Mesenchymal stem cell (in vitro differentiated cells and primary cell): ENCODE measurements at regions not wholly inside any gene's neighbourhood (a gene's known extent, or its start where the extent isn't known, plus 50 kb on each side); places are given as distances from the start of the nearest gene placed in this dataset.

ENCODE experiments used
- DNase-seq: peaks from one replicate; pipeline ENCODE4 v3.0.0-alpha.2; 2013
- H2AFZ ChIP-seq: one replicate; pipeline ENCODE4 v1.6.1; 2013; ENCODE audit warnings: low read depth, mild to moderate bottlenecking, control low read depth, inconsistent platforms, low read length, moderate library complexity
- H2AK5ac ChIP-seq: 2 replicates; pipeline ENCODE4 v1.6.1; 2013; ENCODE audit warnings: low read length, moderate library complexity, mild to moderate bottlenecking, inconsistent platforms; ENCODE audit not compliant: severe bottlenecking
- H2BK120ac ChIP-seq: one replicate; pipeline ENCODE4 v1.6.1; 2013; ENCODE audit warnings: low read depth, mild to moderate bottlenecking, inconsistent platforms, low read length, moderate library complexity
- H2BK12ac ChIP-seq, 2 experiments: one replicate each; pipeline ENCODE4 v1.6.1; 2013; ENCODE audit warnings: inconsistent platforms in 2 of 2, low read length in 2 of 2, mild to moderate bottlenecking in 2 of 2, moderate library complexity in 2 of 2, control low read depth in 1 of 2
- H2BK15ac ChIP-seq: one replicate; pipeline ENCODE4 v1.6.1; 2013; ENCODE audit warnings: mild to moderate bottlenecking, low read depth, inconsistent platforms; ENCODE audit not compliant: poor library complexity, severe bottlenecking
- H2BK5ac ChIP-seq: 2 replicates; pipeline ENCODE4 v1.6.1; 2013; ENCODE audit warnings: low read depth, mild to moderate bottlenecking, low read length, control low read depth, inconsistent platforms; ENCODE audit not compliant: poor library complexity, severe bottlenecking
- H3K14ac ChIP-seq, 2 experiments: one replicate each; pipeline ENCODE4 v1.6.1; 2013; ENCODE audit warnings: inconsistent platforms in 2 of 2, low read length in 2 of 2, control low read depth in 1 of 2, mild to moderate bottlenecking in 1 of 2, moderate library complexity in 1 of 2
- H3K18ac ChIP-seq, 2 experiments: one replicate each; pipeline ENCODE4 v1.6.1; 2013; ENCODE audit warnings: inconsistent platforms in 2 of 2, low read length in 2 of 2, control low read depth in 1 of 2, low read depth in 1 of 2, mild to moderate bottlenecking in 1 of 2
- H3K23ac ChIP-seq, 2 experiments: one replicate each; pipeline ENCODE4 v1.6.1; 2013; ENCODE audit warnings: inconsistent platforms in 2 of 2, low read length in 2 of 2, mild to moderate bottlenecking in 2 of 2, moderate library complexity in 2 of 2, control low read depth in 1 of 2
- H3K27ac ChIP-seq: 2 replicates; pipeline ENCODE4 v1.5.1; 2013; ENCODE audit warnings: mild to moderate bottlenecking, moderate library complexity, low read length, control low read depth, inconsistent platforms; ENCODE audit not compliant: poor library complexity, severe bottlenecking
- H3K27me3 ChIP-seq, 2 experiments: 2 replicates each; pipeline versions ENCODE4 v1.6.1 to v1.7.0; 2013; ENCODE audit warnings: low read length in 2 of 2, mild to moderate bottlenecking in 2 of 2, moderate library complexity in 2 of 2, control low read depth in 1 of 2, inconsistent platforms in 1 of 2; ENCODE audit not compliant: control insufficient read depth in 1 of 2, insufficient read depth in 1 of 2
- H3K36me3 ChIP-seq, 2 experiments: 2 replicates each; pipeline versions ENCODE4 v1.6.1 to v1.7.0; 2013; ENCODE audit warnings: low read length in 2 of 2, control low read depth in 1 of 2, inconsistent platforms in 1 of 2, low read depth in 1 of 2, mild to moderate bottlenecking in 1 of 2; ENCODE audit not compliant: insufficient read depth in 2 of 2, control insufficient read depth in 1 of 2
- H3K4ac ChIP-seq, 2 experiments: one replicate each; pipeline ENCODE4 v1.6.1; 2013; ENCODE audit warnings: inconsistent platforms in 2 of 2, low read length in 2 of 2, mild to moderate bottlenecking in 2 of 2, moderate library complexity in 2 of 2, control low read depth in 1 of 2, low read depth in 1 of 2
- H3K4me1 ChIP-seq: 2 replicates; pipeline ENCODE4 v1.6.1; 2013; ENCODE audit warnings: low read depth, low read length, control low read depth; ENCODE audit not compliant: control insufficient read depth, insufficient read depth
- H3K4me2 ChIP-seq: 2 replicates; pipeline ENCODE4 v1.6.1; 2013; ENCODE audit warnings: low read length, mild to moderate bottlenecking, inconsistent platforms; ENCODE audit not compliant: poor library complexity, severe bottlenecking
- H3K4me3 ChIP-seq, 2 experiments: 2 replicates each; pipeline versions ENCODE4 v1.5.1 to v1.7.0; 2013; ENCODE audit warnings: low read length in 2 of 2, mild to moderate bottlenecking in 2 of 2, control low read depth in 1 of 2, low read depth in 1 of 2; ENCODE audit not compliant: insufficient read depth in 1 of 2
- H3K79me1 ChIP-seq: replicated peaks from 2 replicates; pipeline ENCODE4 v1.6.1; 2013; ENCODE audit warnings: mild to moderate bottlenecking, control low read depth, low read length, inconsistent platforms; ENCODE audit not compliant: poor library complexity, severe bottlenecking
- H3K9ac ChIP-seq: 2 replicates; pipeline ENCODE4 v1.7.0; 2013; ENCODE audit warnings: mild to moderate bottlenecking, low read length, moderate library complexity
- H3K9me3 ChIP-seq: 2 replicates; pipeline ENCODE4 v1.7.0; 2013; ENCODE audit warnings: mild to moderate bottlenecking, low read length; ENCODE audit not compliant: control insufficient read depth
- H4K8ac ChIP-seq: one replicate; pipeline ENCODE4 v1.6.1; 2013; ENCODE audit warnings: inconsistent platforms, mild to moderate bottlenecking, low read length, moderate library complexity
- H4K91ac ChIP-seq: one replicate; pipeline ENCODE4 v1.6.1; 2013; ENCODE audit warnings: mild to moderate bottlenecking, low read length, inconsistent platforms
- WGBS: methylation state at CpG from one replicate; pipeline ENCODE4 v1.1.7; 2013; ENCODE audit warnings: mixed read lengths; 5-methylcytosine and 5-hydroxymethylcytosine counted together

DNA sequence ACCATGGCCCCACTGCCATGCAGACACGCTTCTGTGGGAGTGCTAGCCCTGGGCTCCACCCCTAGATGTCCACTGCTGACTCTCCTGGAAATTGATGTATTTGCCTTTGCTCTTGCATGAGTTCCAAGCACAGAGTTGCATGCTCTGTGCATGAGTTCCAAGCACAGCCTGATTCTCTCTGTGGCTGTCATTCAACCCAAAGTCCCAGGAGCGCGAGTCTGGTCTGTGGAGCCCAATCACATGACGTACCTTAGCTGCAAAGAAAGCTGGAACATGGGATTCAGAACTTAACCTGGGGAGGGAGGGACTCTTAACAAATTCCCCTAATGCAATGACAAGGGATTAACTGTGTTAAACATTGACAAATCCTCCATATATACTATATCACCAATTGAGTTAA lies 114.3 kb upstream of the SLC24A3 start:
- no peak overlapping the region for H3K4me2 ChIP-seq
- H3K27me3 ChIP-seq, result no peaks in the 10 kb centered on the region
- H3K27ac ChIP-seq, result no peak overlapping the region
- H2BK120ac ChIP-seq, result no peak overlapping the region
- 74% methylated on average over 4 of the region's 4 CpGs for WGBS
- H2BK15ac ChIP-seq, result no peak overlapping the region
- H3K9ac ChIP-seq, result no peak overlapping the region
- no peaks in the 10 kb centered on the region for H3K9me3 ChIP-seq
- H3K4me1 ChIP-seq, result no peaks in the 10 kb centered on the region
- H3K4ac ChIP-seq, result no peak overlapping the region
- H3K4me3 ChIP-seq, result no peak overlapping the region
- H2BK5ac ChIP-seq, result no peak overlapping the region
- no peak overlapping the region for H2AFZ ChIP-seq
- H3K23ac ChIP-seq, result no peak overlapping the region
- no peak for DNase-seq
- H4K8ac ChIP-seq, result no peak overlapping the region
- H2BK12ac ChIP-seq, result no peak overlapping the region
- no peak overlapping the region for H2AK5ac ChIP-seq
- no peak overlapping the region for H3K14ac ChIP-seq
- no peak overlapping the region for H4K91ac ChIP-seq
- no peak overlapping the region for H3K18ac ChIP-seq
- H3K79me1 ChIP-seq, result no peaks in the 10 kb centered on the region
- no peaks in the 10 kb centered on the region for H3K36me3 ChIP-seq

- 72% methylated on average over 8 of the region's 8 CpGs for WGBS
- no peak overlapping the region for H3K4me3 ChIP-seq
- no peak overlapping the region for H3K18ac ChIP-seq
- no peak overlapping the region for H2AFZ ChIP-seq
- H2BK5ac ChIP-seq, result no peak overlapping the region
- no peaks in the 10 kb centered on the region for H3K79me1 ChIP-seq
- H3K4me2 ChIP-seq, result no peak overlapping the region
- DNase-seq, result no peak
- H3K14ac ChIP-seq, result no peak overlapping the region
- no peak overlapping the region for H2BK120ac ChIP-seq
- H3K27me3 ChIP-seq, result no peaks in the 10 kb centered on the region
- H3K4ac ChIP-seq, result no peak overlapping the region
- no peaks in the 10 kb centered on the region for H3K4me1 ChIP-seq
- H3K9me3 ChIP-seq, result no peaks in the 10 kb centered on the region
- no peaks in the 10 kb centered on the region for H3K36me3 ChIP-seq
- H2BK15ac ChIP-seq, result no peak overlapping the region
- H2AK5ac ChIP-seq, result no peak overlapping the region
- no peak overlapping the region for H3K27ac ChIP-seq
- no peak overlapping the region for H4K91ac ChIP-seq
- no peak overlapping the region for H3K9ac ChIP-seq
- no peak overlapping the region for H3K23ac ChIP-seq
- H2BK12ac ChIP-seq, result no peak overlapping the region
- no peak overlapping the region for H4K8ac ChIP-seq
Observed at GRCh38 chr20:19098806-19099578, 113.5 kb upstream of the SLC24A3 start.

- no peaks in the 10 kb centered on the region for H3K4me1 ChIP-seq
- H2AFZ ChIP-seq, result no peak overlapping the region
- no peak overlapping the region for H4K8ac ChIP-seq
- no peak overlapping the region for H3K4ac ChIP-seq
- H3K36me3 ChIP-seq, result no peaks in the 10 kb centered on the region
- H3K9ac ChIP-seq, result no peak overlapping the region
- no peak overlapping the region for H2BK15ac ChIP-seq
- no peaks in the 10 kb centered on the region for H3K9me3 ChIP-seq
- H3K18ac ChIP-seq, result no peak overlapping the region
- H3K4me3 ChIP-seq, result no peak overlapping the region
- no peak overlapping the region for H2BK120ac ChIP-seq
- H3K79me1 ChIP-seq, result no peaks in the 10 kb centered on the region
- no peak overlapping the region for H2BK12ac ChIP-seq
- H3K23ac ChIP-seq, result no peak overlapping the region
- H3K4me2 ChIP-seq, result no peak overlapping the region
- H2AK5ac ChIP-seq, result no peak overlapping the region
- no peaks in the 10 kb centered on the region for H3K27me3 ChIP-seq
- WGBS, result 74% methylated on average over 18 of the region's 18 CpGs
- H3K14ac ChIP-seq, result no peak overlapping the region
- no peak overlapping the region for H4K91ac ChIP-seq
- no peak for DNase-seq
- no peak overlapping the region for H2BK5ac ChIP-seq
- no peak overlapping the region for H3K27ac ChIP-seq
Observed at GRCh38 chr20:19099596-19100545, 112.6 kb upstream of the SLC24A3 start.

GRCh38 chr20:19100975-19101374 lies 111.5 kb upstream of the SLC24A3 start:
- Histone ChIP-seq H3K4ac (no peak overlapping the region), H3K18ac (no peak overlapping the region), H3K4me2 (no peak overlapping the region), H2BK15ac (no peak overlapping the region), H3K9me3 (no peaks in the 10 kb centered on the region), H3K4me1 (no peaks in the 10 kb centered on the region), H3K79me1 (no peaks in the 10 kb centered on the region), H3K36me3 (no peaks in the 10 kb centered on the region), H3K9ac (no peak overlapping the region), H3K14ac (no peak overlapping the region), H4K91ac (no peak overlapping the region), H2BK12ac (no peak overlapping the region), H4K8ac (no peak overlapping the region), H2BK120ac (no peak overlapping the region), H2AFZ (no peak overlapping the region), H3K27me3 (no peaks in the 10 kb centered on the region), H2BK5ac (no peak overlapping the region), H2AK5ac (no peak overlapping the region), H3K27ac (no peak overlapping the region), H3K23ac (no peak overlapping the region), H3K4me3 (no peak overlapping the region)
- 68% methylated on average over 4 of the region's 4 CpGs for WGBS
- DNase-seq, result no peak
